ENCODE measurements at regions not wholly inside any gene's neighbourhood (a gene's known extent, or its start where the extent isn't known, plus 50 kb on each side); places are given as distances from the start of the nearest gene placed in this dataset.
"Not testable (repeated sequence)": the region's sequence is repeated elsewhere in the genome, so short reads cannot be mapped to it uniquely, and the experiment has no call there.

DNA sequence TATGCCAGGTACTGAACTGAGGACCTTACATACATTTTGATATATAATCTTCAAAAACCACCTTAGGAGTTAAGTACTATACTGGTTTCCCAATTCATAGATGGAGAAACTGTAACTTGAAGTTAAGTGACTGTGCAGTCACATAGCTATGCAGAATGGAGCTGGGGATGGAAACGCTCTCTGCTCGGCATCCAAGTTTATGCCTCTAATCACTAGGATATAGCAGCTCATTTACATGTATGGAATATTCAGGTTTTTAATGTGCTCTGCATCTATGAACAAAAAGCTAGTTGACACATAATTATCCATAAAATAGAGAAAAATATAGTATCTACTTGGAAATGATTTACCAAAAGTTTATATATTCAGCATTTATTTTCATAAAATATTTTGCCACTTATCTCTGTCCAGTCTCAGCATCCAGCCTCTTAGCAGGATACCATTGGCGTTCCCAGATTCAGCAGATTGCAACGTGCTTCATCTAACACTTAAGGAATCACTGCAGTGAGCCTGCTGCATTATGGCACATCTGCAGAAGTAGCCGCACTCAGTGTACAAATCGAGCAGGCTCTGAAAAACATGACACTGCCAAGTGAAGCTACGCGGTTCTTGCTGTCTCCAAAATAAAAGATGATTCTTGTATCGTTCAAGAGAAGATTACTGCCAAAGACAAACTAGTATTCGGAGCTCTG is 70.4 kb downstream of the MRPL57 start:
- Histone ChIP-seq H3K27ac (ENCODE audit: poor library complexity, severe bottlenecking) (no peak overlapping the region), H3K36me3 (ENCODE audit: low read depth) (no peaks in the 10 kb centered on the region), H3K9me3 (ENCODE audit: severe bottlenecking) (no peaks in the 10 kb centered on the region), H3K27me3 (ENCODE audit: insufficient read depth, poor library complexity, severe bottlenecking) (no peaks in the 10 kb centered on the region), H3K4me1 (ENCODE audit: insufficient read depth, poor library complexity, severe bottlenecking) (no peaks in the 10 kb centered on the region), H3K4me3 (ENCODE audit: severe bottlenecking) (no peak overlapping the region)
- ATAC-seq (ENCODE audit: low read depth) (no peak), DNase-seq (ENCODE audit: low spot score) (no peak)
- TF ChIP-seq, protein P1, sequence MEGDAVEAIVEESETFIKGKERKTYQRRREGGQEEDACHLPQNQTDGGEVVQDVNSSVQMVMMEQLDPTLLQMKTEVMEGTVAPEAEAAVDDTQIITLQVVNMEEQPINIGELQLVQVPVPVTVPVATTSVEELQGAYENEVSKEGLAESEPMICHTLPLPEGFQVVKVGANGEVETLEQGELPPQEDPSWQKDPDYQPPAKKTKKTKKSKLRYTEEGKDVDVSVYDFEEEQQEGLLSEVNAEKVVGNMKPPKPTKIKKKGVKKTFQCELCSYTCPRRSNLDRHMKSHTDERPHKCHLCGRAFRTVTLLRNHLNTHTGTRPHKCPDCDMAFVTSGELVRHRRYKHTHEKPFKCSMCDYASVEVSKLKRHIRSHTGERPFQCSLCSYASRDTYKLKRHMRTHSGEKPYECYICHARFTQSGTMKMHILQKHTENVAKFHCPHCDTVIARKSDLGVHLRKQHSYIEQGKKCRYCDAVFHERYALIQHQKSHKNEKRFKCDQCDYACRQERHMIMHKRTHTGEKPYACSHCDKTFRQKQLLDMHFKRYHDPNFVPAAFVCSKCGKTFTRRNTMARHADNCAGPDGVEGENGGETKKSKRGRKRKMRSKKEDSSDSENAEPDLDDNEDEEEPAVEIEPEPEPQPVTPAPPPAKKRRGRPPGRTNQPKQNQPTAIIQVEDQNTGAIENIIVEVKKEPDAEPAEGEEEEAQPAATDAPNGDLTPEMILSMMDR (IDR thresholded peaks at IDR 0.05; ENCODE audit: poor library complexity, severe bottlenecking) = no peak

DNA sequence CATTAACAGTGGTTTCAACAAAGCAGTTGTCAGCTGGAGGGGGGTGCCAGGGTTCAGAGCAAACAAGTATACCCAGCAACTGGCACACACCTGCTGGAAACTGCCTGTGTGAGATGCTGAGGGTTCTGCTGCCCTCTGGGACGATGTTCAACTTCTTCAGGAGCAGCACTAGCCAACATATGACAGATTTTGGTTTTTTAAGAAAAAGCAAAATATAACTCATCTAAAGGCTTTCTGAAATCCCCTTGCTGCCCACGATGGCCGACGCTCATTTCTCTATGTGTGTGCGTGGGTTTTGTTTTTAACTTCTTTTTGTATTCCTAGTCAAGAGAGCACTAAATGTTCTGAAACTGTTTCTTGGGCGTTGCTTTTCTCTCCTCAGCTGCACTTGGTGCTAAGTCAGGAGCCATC is 79.9 kb downstream of the MRPL57 start:
- no peaks in the 10 kb centered on the region for H3K36me3 ChIP-seq (ENCODE audit: low read depth)
- DNase-seq (ENCODE audit: low spot score) (no peak), ATAC-seq (ENCODE audit: low read depth) (no peak)
- H3K27ac ChIP-seq (ENCODE audit: poor library complexity, severe bottlenecking) = no peak overlapping the region
- no peaks in the 10 kb centered on the region for H3K4me1 ChIP-seq (ENCODE audit: insufficient read depth, poor library complexity, severe bottlenecking)
- H3K27me3 ChIP-seq (ENCODE audit: insufficient read depth, poor library complexity, severe bottlenecking) = no peaks in the 10 kb centered on the region
- TF ChIP-seq, protein P1 (IDR thresholded peaks at IDR 0.05; ENCODE audit: poor library complexity, severe bottlenecking) = no peak
- no peak overlapping the region for H3K4me3 ChIP-seq (ENCODE audit: severe bottlenecking)
- H3K9me3 ChIP-seq (ENCODE audit: severe bottlenecking) = no peaks in the 10 kb centered on the region

DNA sequence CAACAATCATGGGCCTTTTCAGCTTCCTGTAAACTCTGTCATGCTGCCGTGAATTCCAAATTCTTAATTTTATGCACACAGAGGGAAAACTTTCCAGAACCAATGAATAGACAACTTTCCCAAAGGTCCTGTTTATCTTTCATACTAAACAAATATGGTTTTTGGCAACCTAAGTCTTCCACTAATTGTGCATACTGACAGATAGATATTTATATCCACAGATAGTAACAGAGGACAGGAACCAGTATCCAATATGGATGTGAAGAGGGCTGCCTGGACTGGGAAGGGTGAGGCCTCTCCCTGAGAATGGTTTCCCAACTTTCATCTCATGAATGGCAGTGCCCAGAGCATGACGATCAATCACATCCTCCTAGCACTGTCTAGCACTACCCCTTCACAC is 80.4 kb downstream of the MRPL57 start:
- Histone ChIP-seq H3K4me1 (ENCODE audit: insufficient read depth, poor library complexity, severe bottlenecking) (no peaks in the 10 kb centered on the region), H3K27ac (ENCODE audit: poor library complexity, severe bottlenecking) (no peak overlapping the region), H3K36me3 (ENCODE audit: low read depth) (no peaks in the 10 kb centered on the region), H3K4me3 (ENCODE audit: severe bottlenecking) (no peak overlapping the region), H3K27me3 (ENCODE audit: insufficient read depth, poor library complexity, severe bottlenecking) (no peaks in the 10 kb centered on the region), H3K9me3 (ENCODE audit: severe bottlenecking) (no peaks in the 10 kb centered on the region)
- TF ChIP-seq, protein P1 (IDR thresholded peaks at IDR 0.05; ENCODE audit: poor library complexity, severe bottlenecking) = no peak
- ATAC-seq (ENCODE audit: low read depth) (no peak), DNase-seq (ENCODE audit: low spot score) (no peak)

DNA sequence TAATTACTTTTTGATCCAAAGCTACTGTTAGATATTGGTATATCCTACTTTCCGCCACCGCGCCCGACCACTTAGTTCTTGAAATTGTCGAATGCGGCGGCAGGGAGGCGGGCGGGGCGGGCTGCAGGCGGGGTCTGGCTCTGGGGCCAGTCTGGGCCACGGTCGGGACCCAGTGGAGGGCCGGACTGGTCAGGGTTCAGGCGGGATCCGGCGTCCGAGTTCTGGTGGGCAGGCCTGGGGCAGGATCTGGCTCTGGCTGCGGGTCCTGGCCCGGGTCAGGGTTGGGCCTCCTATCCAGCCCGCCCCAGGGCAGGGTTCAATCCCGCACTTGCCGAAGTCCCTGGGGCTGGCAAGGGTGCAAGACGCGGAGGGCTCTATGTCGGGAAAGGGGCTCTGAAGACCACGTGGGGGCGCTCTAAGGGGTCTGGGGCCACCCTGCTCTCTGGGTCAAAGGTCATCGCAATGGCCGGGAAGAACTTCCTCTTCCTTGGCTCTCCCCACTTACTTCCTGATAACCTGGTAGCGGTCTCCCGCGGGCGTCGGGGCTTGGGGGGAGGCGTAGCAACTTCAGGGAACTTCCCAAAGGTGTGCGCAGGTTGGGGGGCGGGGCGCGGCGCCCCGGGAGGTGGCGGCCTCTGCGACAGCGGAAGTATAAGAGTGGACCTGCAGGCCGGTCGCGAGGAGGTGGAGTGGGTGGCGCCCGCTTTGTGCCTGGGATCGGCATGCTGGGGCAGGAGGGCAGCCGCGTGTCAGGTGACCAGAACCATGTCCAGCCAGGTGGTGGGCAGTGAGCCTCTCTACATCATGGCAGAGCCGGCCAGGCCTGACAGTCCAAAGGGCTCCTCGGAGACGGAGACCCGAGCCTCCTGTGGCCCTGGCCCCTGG is 83.4 kb downstream of the MRPL57 start:
- H3K9me3 ChIP-seq (ENCODE audit: severe bottlenecking) = no peaks in the 10 kb centered on the region
- no peak overlapping the region for H3K27ac ChIP-seq (ENCODE audit: poor library complexity, severe bottlenecking)
- no peaks in the 10 kb centered on the region for H3K4me1 ChIP-seq (ENCODE audit: insufficient read depth, poor library complexity, severe bottlenecking)
- TF ChIP-seq, protein P1 (IDR thresholded peaks at IDR 0.05; ENCODE audit: poor library complexity, severe bottlenecking) = no peak
- H3K4me3 ChIP-seq (ENCODE audit: severe bottlenecking) = no peak overlapping the region
- H3K36me3 ChIP-seq (ENCODE audit: low read depth) = no peaks in the 10 kb centered on the region
- H3K27me3 ChIP-seq (ENCODE audit: insufficient read depth, poor library complexity, severe bottlenecking) = no peaks in the 10 kb centered on the region
- DNase-seq (ENCODE audit: low spot score) = no peak
- ATAC-seq (ENCODE audit: low read depth) = no peak

DNA sequence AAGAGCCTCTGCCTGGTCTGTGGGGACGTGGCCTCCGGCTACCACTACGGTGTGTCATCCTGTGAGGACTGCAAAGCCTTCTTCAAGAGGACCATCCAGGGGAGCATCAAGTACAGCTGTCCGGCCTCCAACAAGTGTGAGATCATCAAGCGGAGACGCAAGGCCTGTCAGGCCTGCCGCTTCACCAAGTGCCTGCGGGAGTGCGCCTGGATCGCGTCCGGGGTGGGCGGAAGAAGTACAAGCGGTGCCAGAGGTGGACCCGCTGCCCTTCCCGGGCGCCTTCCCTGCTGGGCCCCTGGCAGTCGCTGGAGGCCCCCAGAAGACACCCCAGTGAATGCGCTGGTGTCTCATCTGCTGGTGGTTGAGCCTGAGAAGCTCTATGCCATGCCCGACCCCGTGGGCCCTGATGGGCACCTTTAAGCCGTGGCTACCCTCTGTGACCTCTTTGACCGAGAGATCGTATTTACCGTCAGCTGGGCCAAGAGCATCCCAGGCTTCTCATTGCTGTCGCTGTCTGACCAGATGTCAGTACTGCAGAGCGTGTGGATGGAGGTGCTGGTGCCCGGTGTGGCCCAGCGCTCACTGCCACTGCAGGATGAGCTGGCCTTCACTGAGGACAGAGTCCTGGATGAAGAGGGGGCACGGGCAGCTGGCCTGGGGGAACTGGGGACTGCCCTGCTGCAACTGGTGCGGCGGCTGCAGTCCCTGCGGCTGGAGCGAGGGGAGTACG is 84.3 kb downstream of the MRPL57 start:
- not testable (repeated sequence) for H3K27ac ChIP-seq (ENCODE audit: poor library complexity, severe bottlenecking); H3K9me3 ChIP-seq (ENCODE audit: severe bottlenecking); H3K36me3 ChIP-seq (ENCODE audit: low read depth); H3K4me3 ChIP-seq (ENCODE audit: severe bottlenecking); DNase-seq (ENCODE audit: low spot score); H3K4me1 ChIP-seq (ENCODE audit: insufficient read depth, poor library complexity, severe bottlenecking); ATAC-seq (ENCODE audit: low read depth); H3K27me3 ChIP-seq (ENCODE audit: insufficient read depth, poor library complexity, severe bottlenecking)

DNA sequence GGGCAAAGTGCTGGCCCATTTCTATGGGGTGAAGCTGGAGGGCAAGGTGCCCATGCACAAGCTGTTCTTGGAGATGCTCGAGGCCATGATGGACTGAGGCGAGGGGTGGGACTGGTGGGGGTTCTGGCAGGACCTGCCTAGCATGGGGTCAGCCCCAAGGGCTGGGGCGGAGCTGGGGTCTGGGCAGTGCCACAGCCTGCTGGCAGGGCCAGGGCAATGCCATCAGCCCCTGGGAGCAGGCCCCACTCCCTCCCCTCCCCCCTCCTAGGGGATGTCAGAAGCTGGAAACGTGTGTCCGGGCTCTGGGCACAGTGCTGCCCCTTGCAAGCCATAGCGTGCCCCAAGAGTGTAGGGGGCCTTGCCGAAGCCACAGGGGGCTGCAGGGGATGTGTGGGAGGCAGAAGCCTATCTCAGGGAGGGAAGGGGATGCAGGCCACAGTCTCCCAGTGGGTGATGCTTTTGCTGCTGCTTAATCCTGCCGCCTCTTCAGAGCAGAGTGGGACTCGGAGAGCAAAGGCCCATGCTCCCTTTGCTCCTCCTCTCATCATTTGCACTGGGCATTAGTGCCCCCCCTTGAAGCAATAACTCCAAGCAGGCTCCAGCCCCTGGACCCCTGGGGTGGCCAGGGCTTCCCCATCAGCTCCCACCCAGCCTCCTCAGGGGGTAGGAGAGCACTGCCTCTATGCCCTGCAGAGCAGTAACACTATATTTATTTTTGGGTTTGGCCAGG is 85.2 kb downstream of the MRPL57 start:
- H3K4me3 ChIP-seq (ENCODE audit: severe bottlenecking); H3K4me1 ChIP-seq (ENCODE audit: insufficient read depth, poor library complexity, severe bottlenecking); H3K27me3 ChIP-seq (ENCODE audit: insufficient read depth, poor library complexity, severe bottlenecking); ATAC-seq (ENCODE audit: low read depth); H3K36me3 ChIP-seq (ENCODE audit: low read depth); DNase-seq (ENCODE audit: low spot score); H3K9me3 ChIP-seq (ENCODE audit: severe bottlenecking); H3K27ac ChIP-seq (ENCODE audit: poor library complexity, severe bottlenecking): not testable (repeated sequence)

DNA sequence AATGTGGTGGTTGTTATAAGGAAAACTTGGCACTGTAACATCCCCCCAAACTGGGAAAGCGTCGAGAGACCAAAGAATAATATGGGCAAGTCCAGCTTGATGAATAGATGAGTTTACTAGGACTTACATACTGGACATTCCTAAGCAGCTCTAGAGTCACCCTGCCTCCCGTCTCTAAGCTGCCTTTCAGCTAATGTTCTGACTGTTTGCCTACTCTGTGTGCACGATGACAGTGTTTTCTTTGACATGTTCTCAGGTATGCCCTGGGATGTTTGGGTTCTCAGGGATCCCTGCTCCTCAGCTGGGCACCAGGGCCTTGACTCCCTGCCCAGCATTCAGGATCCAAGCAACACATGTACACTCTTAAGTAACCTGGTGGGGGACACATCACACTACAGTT is 87.5 kb downstream of the MRPL57 start:
- H3K4me3 ChIP-seq (ENCODE audit: severe bottlenecking); ATAC-seq (ENCODE audit: low read depth); H3K4me1 ChIP-seq (ENCODE audit: insufficient read depth, poor library complexity, severe bottlenecking); DNase-seq (ENCODE audit: low spot score); H3K36me3 ChIP-seq (ENCODE audit: low read depth); H3K27me3 ChIP-seq (ENCODE audit: insufficient read depth, poor library complexity, severe bottlenecking); H3K27ac ChIP-seq (ENCODE audit: poor library complexity, severe bottlenecking); H3K9me3 ChIP-seq (ENCODE audit: severe bottlenecking): not testable (repeated sequence)
